ENCODE measurements at regions not wholly inside any gene's neighbourhood (a gene's known extent, or its start where the extent isn't known, plus 50 kb on each side); places are given as distances from the start of the nearest gene placed in this dataset.
"Not testable (repeated sequence)": the region's sequence is repeated elsewhere in the genome, so short reads cannot be mapped to it uniquely, and the experiment has no call there.

- not testable (repeated sequence) for ATAC-seq, DNase-seq
Measured at GRCh38 chr17:20633268-20634059, 53.9 kb downstream of the CDRT15L2 start.

- ATAC-seq, DNase-seq: not testable (repeated sequence)
Measured at GRCh38 chr17:20640147-20640546, 60.6 kb downstream of the CDRT15L2 start.

- peak; percentile 33 for DNase-seq
- not testable (repeated sequence) for ATAC-seq
Measured at GRCh38 chr17:20646661-20647272, 67.2 kb downstream of the CDRT15L2 start.

- not testable (repeated sequence) for DNase-seq
- peak; percentile 51 for ATAC-seq
Measured at GRCh38 chr17:20649097-20649767, 69.7 kb downstream of the CDRT15L2 start.

GRCh38 chr17:20651022-20651421 lies 71.5 kb downstream of the CDRT15L2 start:
- DNase-seq = not testable (repeated sequence)
- ATAC-seq = peak; percentile 20

GRCh38 chr17:20651736-20652135 lies 72.2 kb downstream of the CDRT15L2 start:
- ATAC-seq = peak; percentile 28

GRCh38 chr17:20653391-20653790 lies 73.9 kb downstream of the CDRT15L2 start:
- not testable (repeated sequence) for DNase-seq, ATAC-seq

More at GRCh38 chr17:20651736-20652135, 72.2 kb downstream of the CDRT15L2 start:
- not testable (repeated sequence) for DNase-seq

GRCh38 chr17:20654114-20654513 lies 74.6 kb downstream of the CDRT15L2 start:
- DNase-seq, ATAC-seq: not testable (repeated sequence)

- ATAC-seq, DNase-seq: not testable (repeated sequence)
Measured at GRCh38 chr17:20654575-20654974, 75.1 kb downstream of the CDRT15L2 start.

GRCh38 chr17:20665103-20665955 lies 85.8 kb downstream of the CDRT15L2 start:
- ATAC-seq, DNase-seq: not testable (repeated sequence)

GRCh38 chr17:20666689-20667088 lies 87.2 kb downstream of the CDRT15L2 start:
- ATAC-seq = not testable (repeated sequence)

GRCh38 chr17:20667712-20668111 lies 88.2 kb downstream of the CDRT15L2 start:
- not testable (repeated sequence) for ATAC-seq, DNase-seq

More at GRCh38 chr17:20666689-20667088, 87.2 kb downstream of the CDRT15L2 start:
- not testable (repeated sequence) for DNase-seq

- not testable (repeated sequence) for ATAC-seq, DNase-seq
Measured at GRCh38 chr17:20668316-20668715, 88.8 kb downstream of the CDRT15L2 start.

GRCh38 chr17:20668868-20669267 lies 89.3 kb downstream of the CDRT15L2 start:
- not testable (repeated sequence) for ATAC-seq, DNase-seq

- not testable (repeated sequence) for DNase-seq, ATAC-seq
Measured at GRCh38 chr17:20670506-20670905, 91.0 kb downstream of the CDRT15L2 start.

- not testable (repeated sequence) for DNase-seq, ATAC-seq
Measured at GRCh38 chr17:20674374-20674773, 94.8 kb downstream of the CDRT15L2 start.

- ATAC-seq, DNase-seq: not testable (repeated sequence)
Measured at GRCh38 chr17:20675707-20676106, 96.2 kb downstream of the CDRT15L2 start.

- not testable (repeated sequence) for ATAC-seq, DNase-seq
Measured at GRCh38 chr17:20676656-20677055, 97.1 kb downstream of the CDRT15L2 start.

- not testable (repeated sequence) for DNase-seq, ATAC-seq
Measured at GRCh38 chr17:20677469-20677868, 97.9 kb downstream of the CDRT15L2 start.

GRCh38 chr17:20678424-20678823 lies 98.9 kb downstream of the CDRT15L2 start:
- not testable (repeated sequence) for ATAC-seq, DNase-seq

Data from stimulated activated naive CD8-positive, alpha-beta T cell treated with anti-CD3 and anti-CD28 coated beads, Interleukin-15, Interleukin-2, amounts not matched to agents 100 U/mL and 50 U/mL, for 24 hours (primary cell).